IPS-NIHi7 (cell line): ENCODE measurements at regions not wholly inside any gene's neighbourhood (a gene's known extent, or its start where the extent isn't known, plus 50 kb on each side); places are given as distances from the start of the nearest gene placed in this dataset.
"Not testable (repeated sequence)": the region's sequence is repeated elsewhere in the genome, so short reads cannot be mapped to it uniquely, and the experiment has no call there.

Experiments used
- DNase-seq: peaks from one replicate; pipeline ENCODE4 v3.0.0; 2012; ENCODE audit warnings: mixed read lengths; ENCODE audit errors: extremely low spot score

- no peak for DNase-seq
Observed at GRCh38 chr10:7108141-7108540, 302.7 kb downstream of the SFMBT2 start.

- no peak for DNase-seq
Observed at GRCh38 chr10:7107285-7107684, 303.5 kb downstream of the SFMBT2 start.

GRCh38 chr10:7104379-7104778, 306.5 kb downstream of the SFMBT2 start:
- not testable (repeated sequence) for DNase-seq

- no peak for DNase-seq
Observed at GRCh38 chr10:7102557-7103349, 308.1 kb downstream of the SFMBT2 start.

GRCh38 chr10:7102084-7102483, 308.8 kb downstream of the SFMBT2 start:
- DNase-seq: no peak

- no peak for DNase-seq
Observed at GRCh38 chr10:7101451-7101850, 309.4 kb downstream of the SFMBT2 start.

- no peak for DNase-seq
Observed at GRCh38 chr10:7100032-7100702, 310.7 kb downstream of the SFMBT2 start.

GRCh38 chr10:7098160-7098762, 312.6 kb downstream of the SFMBT2 start:
- no peak for DNase-seq

GRCh38 chr10:7094781-7095180, 316.1 kb downstream of the SFMBT2 start:
- DNase-seq: no peak

- DNase-seq: no peak
Observed at GRCh38 chr10:7093368-7093767, 317.5 kb downstream of the SFMBT2 start.

- no peak for DNase-seq
Observed at GRCh38 chr10:7092603-7093002, 318.2 kb downstream of the SFMBT2 start.

GRCh38 chr10:7090529-7090928, 320.3 kb downstream of the SFMBT2 start:
- no peak for DNase-seq

- DNase-seq: peak; percentile 76
Observed at GRCh38 chr10:7085913-7086589, 324.8 kb downstream of the SFMBT2 start.

GRCh38 chr10:7085147-7085912, 325.5 kb downstream of the SFMBT2 start:
- no peak for DNase-seq

- no peak for DNase-seq
Observed at GRCh38 chr10:7084280-7085005, 326.4 kb downstream of the SFMBT2 start.

GRCh38 chr10:7082967-7083366, 327.9 kb downstream of the SFMBT2 start:
- DNase-seq: peak; percentile 31

GRCh38 chr10:7077880-7078279, 333.0 kb downstream of the SFMBT2 start:
- no peak for DNase-seq

GRCh38 chr10:7075851-7076250, 335.0 kb downstream of the SFMBT2 start:
- DNase-seq: no peak

GRCh38 chr10:7075110-7075509, 335.7 kb downstream of the SFMBT2 start:
- DNase-seq: no peak

- DNase-seq: no peak
Observed at GRCh38 chr10:7071421-7071820, 339.4 kb downstream of the SFMBT2 start.

- no peak for DNase-seq
Observed at GRCh38 chr10:7070950-7071349, 339.9 kb downstream of the SFMBT2 start.
